ENCODE measurements at regions not wholly inside any gene's neighbourhood (a gene's known extent, or its start where the extent isn't known, plus 50 kb on each side); places are given as distances from the start of the nearest gene placed in this dataset.

DNA sequence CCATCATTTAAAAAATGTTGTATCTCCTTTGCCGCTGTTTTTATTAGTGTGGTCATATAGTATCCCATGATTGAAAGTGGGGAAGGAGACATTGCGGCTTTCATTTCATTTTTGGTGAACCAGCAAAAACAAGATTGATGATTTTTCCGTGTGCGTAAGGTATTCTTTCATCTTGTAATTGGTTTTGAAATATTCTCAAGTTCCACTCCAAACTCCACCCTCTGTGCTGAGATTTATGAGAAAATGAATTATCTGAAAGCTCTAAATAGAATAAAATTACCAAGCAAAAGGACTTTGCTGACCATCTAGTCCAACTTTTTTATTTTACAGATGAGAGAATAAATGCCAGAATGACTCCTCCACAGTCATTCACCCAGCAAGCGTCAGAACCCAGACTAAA lies 103.1 kb upstream of the MPDZ start:
- H3K36me3 ChIP-seq (ENCODE audit: control insufficient read depth in 1 of 2, insufficient read depth in 2 of 2, low read length in 2 of 2) = peaks cover 0 to 3% of the 10 kb centered on the region in 2 donors
- no peaks in the 10 kb centered on the region for H3K27me3 ChIP-seq (ENCODE audit: low read depth, low read length)
- no peak overlapping the region for H3K27ac ChIP-seq (ENCODE audit: low read length)
- H3K4me3 ChIP-seq (ENCODE audit: low read depth in 1 of 2, low read length in 2 of 2) = no peak overlapping the region
- H3K9me3 ChIP-seq (ENCODE audit: control insufficient read depth in 1 of 2, low read length in 2 of 2) = peaks cover 0 to 8% of the 10 kb centered on the region in 2 donors
- peaks cover 0 to 3% of the 10 kb centered on the region in 2 donors for H3K4me1 ChIP-seq (ENCODE audit: control insufficient read depth in 1 of 2, insufficient read depth in 2 of 2, low read length in 2 of 2)

DNA sequence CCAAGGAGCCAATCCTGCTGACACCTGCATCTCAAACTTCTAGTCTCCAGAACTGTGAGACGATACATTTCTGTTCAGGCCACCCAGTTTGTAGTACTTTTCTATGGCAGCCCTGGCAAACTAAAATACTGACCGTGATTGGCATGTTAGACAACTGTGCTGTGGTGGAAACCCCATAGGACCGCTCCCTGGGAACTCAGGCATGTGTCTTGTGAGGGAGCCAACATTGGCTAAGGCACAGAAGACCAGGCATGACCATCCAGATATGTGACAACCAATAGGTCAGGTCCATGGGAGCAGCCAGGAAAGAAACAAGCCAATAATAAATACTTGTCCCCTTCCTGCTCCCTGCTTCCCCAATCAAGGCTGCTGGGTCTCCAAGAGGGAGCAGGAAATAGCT lies 101.4 kb upstream of the MPDZ start:
- peaks cover 0 to 8% of the 10 kb centered on the region in 2 donors for H3K9me3 ChIP-seq (ENCODE audit: control insufficient read depth in 1 of 2, low read length in 2 of 2)
- no peak overlapping the region for H3K4me3 ChIP-seq (ENCODE audit: low read depth in 1 of 2, low read length in 2 of 2)
- H3K27ac ChIP-seq (ENCODE audit: low read length) = no peak overlapping the region
- no peaks in the 10 kb centered on the region for H3K36me3 ChIP-seq (ENCODE audit: control insufficient read depth in 1 of 2, insufficient read depth in 2 of 2, low read length in 2 of 2)
- peaks cover 0 to 3% of the 10 kb centered on the region in 2 donors for H3K4me1 ChIP-seq (ENCODE audit: control insufficient read depth in 1 of 2, insufficient read depth in 2 of 2, low read length in 2 of 2)
- no peaks in the 10 kb centered on the region for H3K27me3 ChIP-seq (ENCODE audit: low read depth, low read length)

- Histone ChIP-seq H3K27me3 (ENCODE audit: low read depth, low read length) (no peaks in the 10 kb centered on the region), H3K36me3 (ENCODE audit: control insufficient read depth in 1 of 2, insufficient read depth in 2 of 2, low read length in 2 of 2) (no peaks in the 10 kb centered on the region), H3K4me1 (ENCODE audit: control insufficient read depth in 1 of 2, insufficient read depth in 2 of 2, low read length in 2 of 2) (peaks cover 0 to 3% of the 10 kb centered on the region in 2 donors), H3K27ac (ENCODE audit: low read length) (no peak overlapping the region), H3K9me3 (ENCODE audit: control insufficient read depth in 1 of 2, low read length in 2 of 2) (no peaks in the 10 kb centered on the region), H3K4me3 (ENCODE audit: low read depth in 1 of 2, low read length in 2 of 2) (no peak overlapping the region)
These were observed 98.7 kb upstream of the MPDZ start for GRCh38 chr9:13378154-13378553.

GRCh38 chr9:13377171-13377925 lies 97.9 kb upstream of the MPDZ start:
- no peaks in the 10 kb centered on the region for H3K27me3 ChIP-seq (ENCODE audit: low read depth, low read length)
- H3K4me3 ChIP-seq (ENCODE audit: low read depth in 1 of 2, low read length in 2 of 2) = no peak overlapping the region
- no peaks in the 10 kb centered on the region for H3K36me3 ChIP-seq (ENCODE audit: control insufficient read depth in 1 of 2, insufficient read depth in 2 of 2, low read length in 2 of 2)
- no peaks in the 10 kb centered on the region for H3K9me3 ChIP-seq (ENCODE audit: control insufficient read depth in 1 of 2, low read length in 2 of 2)
- no peak overlapping the region for H3K27ac ChIP-seq (ENCODE audit: low read length)
- H3K4me1 ChIP-seq (ENCODE audit: control insufficient read depth in 1 of 2, insufficient read depth in 2 of 2, low read length in 2 of 2) = peaks cover 0 to 3% of the 10 kb centered on the region in 2 donors

- Histone ChIP-seq H3K27ac (ENCODE audit: low read length) (no peak overlapping the region), H3K4me1 (ENCODE audit: control insufficient read depth in 1 of 2, insufficient read depth in 2 of 2, low read length in 2 of 2) (no peaks in the 10 kb centered on the region), H3K36me3 (ENCODE audit: control insufficient read depth in 1 of 2, insufficient read depth in 2 of 2, low read length in 2 of 2) (no peaks in the 10 kb centered on the region), H3K9me3 (ENCODE audit: control insufficient read depth in 1 of 2, low read length in 2 of 2) (no peaks in the 10 kb centered on the region), H3K4me3 (ENCODE audit: low read depth in 1 of 2, low read length in 2 of 2) (no peak overlapping the region), H3K27me3 (ENCODE audit: low read depth, low read length) (no peaks in the 10 kb centered on the region)
These were observed 93.0 kb upstream of the MPDZ start for GRCh38 chr9:13372510-13372909.

- H3K27ac ChIP-seq (ENCODE audit: low read length) = no peak overlapping the region
- H3K4me1 ChIP-seq (ENCODE audit: control insufficient read depth in 1 of 2, insufficient read depth in 2 of 2, low read length in 2 of 2) = no peaks in the 10 kb centered on the region
- no peak overlapping the region for H3K4me3 ChIP-seq (ENCODE audit: low read depth in 1 of 2, low read length in 2 of 2)
- no peaks in the 10 kb centered on the region for H3K9me3 ChIP-seq (ENCODE audit: control insufficient read depth in 1 of 2, low read length in 2 of 2)
- no peaks in the 10 kb centered on the region for H3K27me3 ChIP-seq (ENCODE audit: low read depth, low read length)
- no peaks in the 10 kb centered on the region for H3K36me3 ChIP-seq (ENCODE audit: control insufficient read depth in 1 of 2, insufficient read depth in 2 of 2, low read length in 2 of 2)
These were observed 89.9 kb upstream of the MPDZ start for GRCh38 chr9:13369431-13369830.

DNA sequence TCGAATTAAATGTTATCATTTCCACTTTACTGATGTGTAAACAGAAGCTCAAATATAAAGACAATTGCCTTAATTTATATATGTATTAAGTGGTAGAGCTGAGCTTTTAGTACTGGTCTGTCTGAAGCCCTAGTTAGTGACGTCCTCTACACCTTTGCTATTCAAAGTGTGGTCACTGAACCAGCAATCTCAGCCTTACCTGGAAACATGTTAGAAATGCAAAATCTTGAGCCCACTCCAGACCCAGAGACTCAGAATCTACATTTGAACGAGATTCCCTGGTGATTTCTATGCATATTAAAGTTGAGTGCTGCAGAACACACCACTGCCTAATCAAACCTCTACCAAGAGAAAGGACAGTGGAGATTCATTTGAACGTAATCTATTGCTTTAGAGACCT lies 88.3 kb upstream of the MPDZ start:
- Histone ChIP-seq H3K36me3 (ENCODE audit: control insufficient read depth in 1 of 2, insufficient read depth in 2 of 2, low read length in 2 of 2) (no peaks in the 10 kb centered on the region), H3K4me1 (ENCODE audit: control insufficient read depth in 1 of 2, insufficient read depth in 2 of 2, low read length in 2 of 2) (no peaks in the 10 kb centered on the region), H3K27ac (ENCODE audit: low read length) (no peak overlapping the region), H3K27me3 (ENCODE audit: low read depth, low read length) (no peaks in the 10 kb centered on the region), H3K9me3 (ENCODE audit: control insufficient read depth in 1 of 2, low read length in 2 of 2) (no peaks in the 10 kb centered on the region), H3K4me3 (ENCODE audit: low read depth in 1 of 2, low read length in 2 of 2) (no peak overlapping the region)

DNA sequence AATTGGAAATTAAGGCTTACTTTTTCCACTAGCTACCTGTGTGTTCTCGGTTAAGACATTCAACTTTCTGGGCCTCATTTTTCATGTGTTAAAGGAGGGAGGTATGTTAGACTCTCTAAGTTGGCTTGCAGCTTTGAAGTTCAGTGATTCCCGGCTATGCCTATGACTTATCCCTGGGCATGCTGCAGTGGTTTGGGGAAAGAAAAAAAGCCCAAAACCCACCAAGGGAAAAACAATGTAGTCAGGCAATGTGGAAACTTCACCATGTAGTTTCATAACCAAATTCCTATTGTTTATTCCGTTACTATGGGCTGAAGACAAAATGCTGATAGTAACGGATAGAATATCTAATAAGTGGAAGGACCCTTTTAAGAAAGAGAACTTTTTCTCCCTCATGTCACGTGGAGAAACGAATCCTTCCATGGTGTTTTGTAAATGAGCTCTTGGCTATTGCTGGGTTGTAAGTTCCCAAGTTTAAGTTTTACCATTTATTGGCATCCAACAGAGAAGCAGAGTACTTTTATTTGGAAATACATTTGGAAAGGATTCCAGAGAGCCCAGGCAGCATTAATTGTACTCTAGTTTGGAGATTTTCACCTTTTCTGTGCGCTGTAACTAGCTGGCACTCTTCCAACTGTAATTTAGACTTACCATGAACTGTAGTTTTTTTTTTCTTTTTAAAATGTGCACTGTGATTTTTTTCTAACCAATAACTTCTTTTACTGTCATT lies 84.9 kb upstream of the MPDZ start:
- Histone ChIP-seq H3K36me3 (ENCODE audit: control insufficient read depth in 1 of 2, insufficient read depth in 2 of 2, low read length in 2 of 2) (no peaks in the 10 kb centered on the region), H3K27me3 (ENCODE audit: low read depth, low read length) (no peaks in the 10 kb centered on the region), H3K4me3 (ENCODE audit: low read depth in 1 of 2, low read length in 2 of 2) (no peak overlapping the region), H3K27ac (ENCODE audit: low read length) (no peak overlapping the region), H3K4me1 (ENCODE audit: control insufficient read depth in 1 of 2, insufficient read depth in 2 of 2, low read length in 2 of 2) (no peaks in the 10 kb centered on the region), H3K9me3 (ENCODE audit: control insufficient read depth in 1 of 2, low read length in 2 of 2) (no peaks in the 10 kb centered on the region)

GRCh38 chr9:13361076-13361475 lies 81.6 kb upstream of the MPDZ start:
- no peak overlapping the region for H3K4me3 ChIP-seq (ENCODE audit: low read depth in 1 of 2, low read length in 2 of 2)
- H3K36me3 ChIP-seq (ENCODE audit: control insufficient read depth in 1 of 2, insufficient read depth in 2 of 2, low read length in 2 of 2) = no peaks in the 10 kb centered on the region
- no peaks in the 10 kb centered on the region for H3K9me3 ChIP-seq (ENCODE audit: control insufficient read depth in 1 of 2, low read length in 2 of 2)
- H3K4me1 ChIP-seq (ENCODE audit: control insufficient read depth in 1 of 2, insufficient read depth in 2 of 2, low read length in 2 of 2) = peaks cover 0 to 12% of the 10 kb centered on the region in 2 donors
- no peaks in the 10 kb centered on the region for H3K27me3 ChIP-seq (ENCODE audit: low read depth, low read length)
- H3K27ac ChIP-seq (ENCODE audit: low read length) = no peak overlapping the region

DNA sequence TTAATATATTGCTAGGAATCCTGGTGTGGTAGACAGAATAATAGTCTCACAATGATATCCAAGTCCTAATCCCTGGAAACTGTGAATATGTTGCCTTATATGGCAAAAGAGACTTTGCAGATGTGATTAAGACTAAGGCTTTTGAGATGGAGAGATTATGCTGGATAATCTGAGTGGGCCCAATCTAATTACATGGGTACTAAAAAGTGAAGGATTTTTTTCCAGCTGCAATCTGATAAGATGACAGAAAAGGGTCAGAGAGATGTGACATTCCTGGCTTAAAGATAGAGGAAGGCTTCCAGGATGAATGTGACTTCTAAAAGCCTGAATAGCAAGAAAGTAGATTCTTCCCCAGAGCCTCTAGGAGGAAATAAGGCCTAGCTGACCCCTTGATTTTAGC lies 80.7 kb upstream of the MPDZ start:
- H3K27ac ChIP-seq (ENCODE audit: low read length) = no peak overlapping the region
- H3K4me1 ChIP-seq (ENCODE audit: control insufficient read depth in 1 of 2, insufficient read depth in 2 of 2, low read length in 2 of 2) = peaks cover 0 to 12% of the 10 kb centered on the region in 2 donors
- no peaks in the 10 kb centered on the region for H3K36me3 ChIP-seq (ENCODE audit: control insufficient read depth in 1 of 2, insufficient read depth in 2 of 2, low read length in 2 of 2)
- H3K9me3 ChIP-seq (ENCODE audit: control insufficient read depth in 1 of 2, low read length in 2 of 2) = no peaks in the 10 kb centered on the region
- no peaks in the 10 kb centered on the region for H3K27me3 ChIP-seq (ENCODE audit: low read depth, low read length)
- no peak overlapping the region for H3K4me3 ChIP-seq (ENCODE audit: low read depth in 1 of 2, low read length in 2 of 2)

DNA sequence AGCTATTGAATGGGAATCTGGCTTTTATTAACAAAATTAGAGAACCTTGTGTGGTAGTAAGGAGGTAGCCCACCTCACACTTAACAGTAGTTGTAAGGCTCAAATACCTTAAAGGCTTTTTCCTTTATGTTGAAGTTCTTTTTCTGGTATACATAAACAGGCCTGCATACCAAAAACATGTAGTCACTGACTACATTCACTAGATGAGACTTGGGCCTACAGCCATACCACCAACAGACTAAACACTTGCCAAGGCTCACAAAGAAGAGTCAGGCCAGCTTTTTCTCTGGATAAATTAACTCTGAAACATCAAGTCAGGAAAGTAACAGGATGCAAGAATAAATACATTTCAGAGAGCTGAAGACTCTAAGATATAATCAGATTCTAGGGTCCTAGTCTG lies 78.6 kb upstream of the MPDZ start:
- Histone ChIP-seq H3K4me3 (ENCODE audit: low read depth in 1 of 2, low read length in 2 of 2) (no peak overlapping the region), H3K9me3 (ENCODE audit: control insufficient read depth in 1 of 2, low read length in 2 of 2) (no peaks in the 10 kb centered on the region), H3K27me3 (ENCODE audit: low read depth, low read length) (no peaks in the 10 kb centered on the region), H3K27ac (ENCODE audit: low read length) (no peak overlapping the region), H3K36me3 (ENCODE audit: control insufficient read depth in 1 of 2, insufficient read depth in 2 of 2, low read length in 2 of 2) (no peaks in the 10 kb centered on the region), H3K4me1 (ENCODE audit: control insufficient read depth in 1 of 2, insufficient read depth in 2 of 2, low read length in 2 of 2) (peaks cover 0 to 12% of the 10 kb centered on the region in 2 donors)

All from muscle layer of duodenum (tissue), 2 donors.